ENCODE measurements at regions not wholly inside any gene's neighbourhood (a gene's known extent, or its start where the extent isn't known, plus 50 kb on each side); places are given as distances from the start of the nearest gene placed in this dataset.

DNA sequence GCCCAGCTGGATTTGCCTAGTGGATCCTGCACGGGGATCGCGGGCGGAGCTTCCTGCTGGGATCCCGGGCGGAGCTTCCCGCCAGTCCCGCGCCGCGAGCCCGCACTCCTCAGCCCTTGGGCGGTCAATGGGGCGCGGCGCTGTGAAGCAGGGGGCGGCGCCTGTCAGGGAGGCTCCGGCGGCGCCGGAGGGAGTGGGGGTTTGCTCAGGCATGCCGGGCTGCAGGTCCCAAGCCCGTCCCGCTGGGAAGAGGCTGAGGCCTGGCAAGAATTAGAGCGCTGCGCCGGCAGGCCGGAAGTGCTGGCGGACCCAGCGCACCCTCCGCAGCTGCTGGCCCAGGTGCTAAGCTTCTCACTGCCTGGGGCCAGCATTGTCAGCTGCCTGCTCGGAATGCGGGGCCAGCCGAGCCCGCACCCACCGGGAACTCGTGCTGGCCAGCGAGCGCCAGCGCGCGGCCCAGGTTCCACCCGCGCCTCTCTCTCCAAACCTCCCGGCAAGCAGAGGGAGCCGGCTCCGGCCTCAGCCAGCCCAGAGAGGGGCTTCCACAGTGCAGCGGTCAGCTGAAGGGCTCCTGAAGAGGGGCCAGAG is 119.6 kb downstream of the PRR20E start:
- Histone ChIP-seq H3K79me2 (replicated peaks; ENCODE audit: insufficient read depth) (no peaks in the 10 kb centered on the region), H3K27me3 (ENCODE audit: insufficient read depth) (no peaks in the 10 kb centered on the region), H3K4me2 (no peak overlapping the region), H2AFZ (no peak overlapping the region), H3K4me3 (no peak overlapping the region), H3K4me1 (ENCODE audit: insufficient read depth) (no peaks in the 10 kb centered on the region), H3F3A (replicated peaks; ENCODE audit: low read depth) (no peaks in the 10 kb centered on the region), H3K27ac (ENCODE audit: low read depth) (no peak overlapping the region), H3K36me3 (ENCODE audit: insufficient read depth) (no peaks in the 10 kb centered on the region), H4K20me1 (replicated peaks; ENCODE audit: insufficient read depth) (no peaks in the 10 kb centered on the region), H3K9me2 (ENCODE audit: insufficient read depth) (no peaks in the 10 kb centered on the region)
- no peak overlapping the region for H3K27ac Mint-ChIP-seq
- H3K4me3 Mint-ChIP-seq: no peak overlapping the region
- H3K4me1 Mint-ChIP-seq: no peaks in the 10 kb centered on the region
- TF ChIP-seq EZH2 (IDR thresholded peaks at IDR 0.05; ENCODE audit: low read depth, unreplicated experiment) (no peak), NANOG (IDR thresholded peaks at IDR 0.05; ENCODE audit: borderline replicate concordance) (no peak), ZNF331 (CRISPR knock-in tag; IDR thresholded peaks at IDR 0.05; ENCODE audit: low read depth) (no peak), CREB1 (CRISPR knock-in tag; IDR thresholded peaks at IDR 0.05; ENCODE audit: low read depth) (no peak), POLR2AphosphoS5 (IDR thresholded peaks at IDR 0.05; ENCODE audit: low read depth) (no peak), ZNF114 (CRISPR knock-in tag; IDR thresholded peaks at IDR 0.05) (no peak), STAT1 (IDR thresholded peaks at IDR 0.05; ENCODE audit: unreplicated experiment) (no peak), JUNB (IDR thresholded peaks at IDR 0.05; ENCODE audit: unreplicated experiment) (no peak), EZH2phosphoT487 (IDR thresholded peaks at IDR 0.05; ENCODE audit: unreplicated experiment) (no peak)
- TF ChIP-seq, protein P1, sequence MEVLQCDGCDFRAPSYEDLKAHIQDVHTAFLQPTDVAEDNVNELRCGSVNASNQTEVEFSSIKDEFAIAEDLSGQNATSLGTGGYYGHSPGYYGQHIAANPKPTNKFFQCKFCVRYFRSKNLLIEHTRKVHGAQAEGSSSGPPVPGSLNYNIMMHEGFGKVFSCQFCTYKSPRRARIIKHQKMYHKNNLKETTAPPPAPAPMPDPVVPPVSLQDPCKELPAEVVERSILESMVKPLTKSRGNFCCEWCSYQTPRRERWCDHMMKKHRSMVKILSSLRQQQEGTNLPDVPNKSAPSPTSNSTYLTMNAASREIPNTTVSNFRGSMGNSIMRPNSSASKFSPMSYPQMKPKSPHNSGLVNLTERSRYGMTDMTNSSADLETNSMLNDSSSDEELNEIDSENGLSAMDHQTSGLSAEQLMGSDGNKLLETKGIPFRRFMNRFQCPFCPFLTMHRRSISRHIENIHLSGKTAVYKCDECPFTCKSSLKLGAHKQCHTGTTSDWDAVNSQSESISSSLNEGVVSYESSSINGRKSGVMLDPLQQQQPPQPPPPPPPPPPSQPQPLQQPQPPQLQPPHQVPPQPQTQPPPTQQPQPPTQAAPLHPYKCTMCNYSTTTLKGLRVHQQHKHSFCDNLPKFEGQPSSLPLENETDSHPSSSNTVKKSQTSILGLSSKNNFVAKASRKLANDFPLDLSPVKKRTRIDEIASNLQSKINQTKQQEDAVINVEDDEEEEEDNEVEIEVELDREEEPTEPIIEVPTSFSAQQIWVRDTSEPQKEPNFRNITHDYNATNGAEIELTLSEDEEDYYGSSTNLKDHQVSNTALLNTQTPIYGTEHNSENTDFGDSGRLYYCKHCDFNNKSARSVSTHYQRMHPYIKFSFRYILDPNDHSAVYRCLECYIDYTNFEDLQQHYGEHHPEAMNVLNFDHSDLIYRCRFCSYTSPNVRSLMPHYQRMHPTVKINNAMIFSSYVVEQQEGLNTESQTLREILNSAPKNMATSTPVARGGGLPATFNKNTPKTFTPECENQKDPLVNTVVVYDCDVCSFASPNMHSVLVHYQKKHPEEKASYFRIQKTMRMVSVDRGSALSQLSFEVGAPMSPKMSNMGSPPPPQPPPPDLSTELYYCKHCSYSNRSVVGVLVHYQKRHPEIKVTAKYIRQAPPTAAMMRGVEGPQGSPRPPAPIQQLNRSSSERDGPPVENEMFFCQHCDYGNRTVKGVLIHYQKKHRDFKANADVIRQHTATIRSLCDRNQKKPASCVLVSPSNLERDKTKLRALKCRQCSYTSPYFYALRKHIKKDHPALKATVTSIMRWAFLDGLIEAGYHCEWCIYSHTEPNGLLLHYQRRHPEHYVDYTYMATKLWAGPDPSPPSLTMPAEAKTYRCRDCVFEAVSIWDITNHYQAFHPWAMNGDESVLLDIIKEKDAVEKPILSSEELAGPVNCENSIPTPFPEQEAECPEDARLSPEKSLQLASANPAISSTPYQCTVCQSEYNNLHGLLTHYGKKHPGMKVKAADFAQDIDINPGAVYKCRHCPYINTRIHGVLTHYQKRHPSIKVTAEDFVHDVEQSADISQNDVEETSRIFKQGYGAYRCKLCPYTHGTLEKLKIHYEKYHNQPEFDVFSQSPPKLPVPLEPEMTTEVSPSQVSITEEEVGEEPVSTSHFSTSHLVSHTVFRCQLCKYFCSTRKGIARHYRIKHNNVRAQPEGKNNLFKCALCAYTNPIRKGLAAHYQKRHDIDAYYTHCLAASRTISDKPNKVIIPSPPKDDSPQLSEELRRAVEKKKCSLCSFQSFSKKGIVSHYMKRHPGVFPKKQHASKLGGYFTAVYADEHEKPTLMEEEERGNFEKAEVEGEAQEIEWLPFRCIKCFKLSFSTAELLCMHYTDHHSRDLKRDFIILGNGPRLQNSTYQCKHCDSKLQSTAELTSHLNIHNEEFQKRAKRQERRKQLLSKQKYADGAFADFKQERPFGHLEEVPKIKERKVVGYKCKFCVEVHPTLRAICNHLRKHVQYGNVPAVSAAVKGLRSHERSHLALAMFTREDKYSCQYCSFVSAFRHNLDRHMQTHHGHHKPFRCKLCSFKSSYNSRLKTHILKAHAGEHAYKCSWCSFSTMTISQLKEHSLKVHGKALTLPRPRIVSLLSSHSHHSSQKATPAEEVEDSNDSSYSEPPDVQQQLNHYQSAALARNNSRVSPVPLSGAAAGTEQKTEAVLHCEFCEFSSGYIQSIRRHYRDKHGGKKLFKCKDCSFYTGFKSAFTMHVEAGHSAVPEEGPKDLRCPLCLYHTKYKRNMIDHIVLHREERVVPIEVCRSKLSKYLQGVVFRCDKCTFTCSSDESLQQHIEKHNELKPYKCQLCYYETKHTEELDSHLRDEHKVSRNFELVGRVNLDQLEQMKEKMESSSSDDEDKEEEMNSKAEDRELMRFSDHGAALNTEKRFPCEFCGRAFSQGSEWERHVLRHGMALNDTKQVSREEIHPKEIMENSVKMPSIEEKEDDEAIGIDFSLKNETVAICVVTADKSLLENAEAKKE (CRISPR knock-in tag; IDR thresholded peaks at IDR 0.05): no peak
- TF ChIP-seq, protein P2, sequence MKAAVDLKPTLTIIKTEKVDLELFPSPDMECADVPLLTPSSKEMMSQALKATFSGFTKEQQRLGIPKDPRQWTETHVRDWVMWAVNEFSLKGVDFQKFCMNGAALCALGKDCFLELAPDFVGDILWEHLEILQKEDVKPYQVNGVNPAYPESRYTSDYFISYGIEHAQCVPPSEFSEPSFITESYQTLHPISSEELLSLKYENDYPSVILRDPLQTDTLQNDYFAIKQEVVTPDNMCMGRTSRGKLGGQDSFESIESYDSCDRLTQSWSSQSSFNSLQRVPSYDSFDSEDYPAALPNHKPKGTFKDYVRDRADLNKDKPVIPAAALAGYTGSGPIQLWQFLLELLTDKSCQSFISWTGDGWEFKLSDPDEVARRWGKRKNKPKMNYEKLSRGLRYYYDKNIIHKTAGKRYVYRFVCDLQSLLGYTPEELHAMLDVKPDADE (IDR thresholded peaks at IDR 0.05): no peak
- TF ChIP-seq, protein P3, sequence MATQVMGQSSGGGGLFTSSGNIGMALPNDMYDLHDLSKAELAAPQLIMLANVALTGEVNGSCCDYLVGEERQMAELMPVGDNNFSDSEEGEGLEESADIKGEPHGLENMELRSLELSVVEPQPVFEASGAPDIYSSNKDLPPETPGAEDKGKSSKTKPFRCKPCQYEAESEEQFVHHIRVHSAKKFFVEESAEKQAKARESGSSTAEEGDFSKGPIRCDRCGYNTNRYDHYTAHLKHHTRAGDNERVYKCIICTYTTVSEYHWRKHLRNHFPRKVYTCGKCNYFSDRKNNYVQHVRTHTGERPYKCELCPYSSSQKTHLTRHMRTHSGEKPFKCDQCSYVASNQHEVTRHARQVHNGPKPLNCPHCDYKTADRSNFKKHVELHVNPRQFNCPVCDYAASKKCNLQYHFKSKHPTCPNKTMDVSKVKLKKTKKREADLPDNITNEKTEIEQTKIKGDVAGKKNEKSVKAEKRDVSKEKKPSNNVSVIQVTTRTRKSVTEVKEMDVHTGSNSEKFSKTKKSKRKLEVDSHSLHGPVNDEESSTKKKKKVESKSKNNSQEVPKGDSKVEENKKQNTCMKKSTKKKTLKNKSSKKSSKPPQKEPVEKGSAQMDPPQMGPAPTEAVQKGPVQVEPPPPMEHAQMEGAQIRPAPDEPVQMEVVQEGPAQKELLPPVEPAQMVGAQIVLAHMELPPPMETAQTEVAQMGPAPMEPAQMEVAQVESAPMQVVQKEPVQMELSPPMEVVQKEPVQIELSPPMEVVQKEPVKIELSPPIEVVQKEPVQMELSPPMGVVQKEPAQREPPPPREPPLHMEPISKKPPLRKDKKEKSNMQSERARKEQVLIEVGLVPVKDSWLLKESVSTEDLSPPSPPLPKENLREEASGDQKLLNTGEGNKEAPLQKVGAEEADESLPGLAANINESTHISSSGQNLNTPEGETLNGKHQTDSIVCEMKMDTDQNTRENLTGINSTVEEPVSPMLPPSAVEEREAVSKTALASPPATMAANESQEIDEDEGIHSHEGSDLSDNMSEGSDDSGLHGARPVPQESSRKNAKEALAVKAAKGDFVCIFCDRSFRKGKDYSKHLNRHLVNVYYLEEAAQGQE (IDR thresholded peaks at IDR 0.05; ENCODE audit: unreplicated experiment): no peak
- TF ChIP-seq, protein P4, sequence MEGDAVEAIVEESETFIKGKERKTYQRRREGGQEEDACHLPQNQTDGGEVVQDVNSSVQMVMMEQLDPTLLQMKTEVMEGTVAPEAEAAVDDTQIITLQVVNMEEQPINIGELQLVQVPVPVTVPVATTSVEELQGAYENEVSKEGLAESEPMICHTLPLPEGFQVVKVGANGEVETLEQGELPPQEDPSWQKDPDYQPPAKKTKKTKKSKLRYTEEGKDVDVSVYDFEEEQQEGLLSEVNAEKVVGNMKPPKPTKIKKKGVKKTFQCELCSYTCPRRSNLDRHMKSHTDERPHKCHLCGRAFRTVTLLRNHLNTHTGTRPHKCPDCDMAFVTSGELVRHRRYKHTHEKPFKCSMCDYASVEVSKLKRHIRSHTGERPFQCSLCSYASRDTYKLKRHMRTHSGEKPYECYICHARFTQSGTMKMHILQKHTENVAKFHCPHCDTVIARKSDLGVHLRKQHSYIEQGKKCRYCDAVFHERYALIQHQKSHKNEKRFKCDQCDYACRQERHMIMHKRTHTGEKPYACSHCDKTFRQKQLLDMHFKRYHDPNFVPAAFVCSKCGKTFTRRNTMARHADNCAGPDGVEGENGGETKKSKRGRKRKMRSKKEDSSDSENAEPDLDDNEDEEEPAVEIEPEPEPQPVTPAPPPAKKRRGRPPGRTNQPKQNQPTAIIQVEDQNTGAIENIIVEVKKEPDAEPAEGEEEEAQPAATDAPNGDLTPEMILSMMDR (conservative IDR thresholded peaks at IDR 0.05; ENCODE audit: low read depth in 2 of 2): no peak
- peaks cover 13% of the 10 kb centered on the region; the same call in 2 of the 3 replicates for H3K9me3 Mint-ChIP-seq
- ATAC-seq: peak; percentile 67
- no peaks in the 10 kb centered on the region for H3K27me3 Mint-ChIP-seq (ENCODE audit: insufficient read depth, low read depth, poor library complexity)
- peaks cover 8% of the 10 kb centered on the region; the same call in 2 of the 3 replicates for H3K36me3 Mint-ChIP-seq (ENCODE audit: low read depth)
- DNase-seq (ENCODE audit: low spot score): no peak

All from GM23338 (cell line).